Sigmoid colon (tissue), 6 donors: ENCODE measurements at regions not wholly inside any gene's neighbourhood (a gene's known extent, or its start where the extent isn't known, plus 50 kb on each side); places are given as distances from the start of the nearest gene placed in this dataset.

ENCODE experiments used
- DNase-seq: peaks from one replicate; pipeline ENCODE4 v3.0.0-alpha.2; 2019
- H3K27ac ChIP-seq, 4 donors: fragments of 200-600 bp; sonication (generic); one replicate each; pipeline ENCODE4 v1.5.1; 2016 to 2019; ENCODE audit warnings: mild to moderate bottlenecking in 1 of 4
- H3K27me3 ChIP-seq, 3 donors: fragments of 200-600 bp; sonication (generic); one replicate each; pipeline ENCODE4 v1.5.1; 2019; ENCODE audit warnings: mild to moderate bottlenecking in 1 of 3
- H3K36me3 ChIP-seq, 4 donors: fragments of 200-600 bp; sonication (generic); one replicate each; pipeline ENCODE4 v1.5.1; 2016 to 2019
- H3K4me1 ChIP-seq, 4 donors: fragments of 200-600 bp; sonication (generic); one replicate each; pipeline ENCODE4 v1.5.1; 2017 to 2019
- H3K4me3 ChIP-seq, 4 donors: fragments of 200-600 bp; sonication (generic); one replicate each; pipeline ENCODE4 v1.5.1; 2017 to 2019; ENCODE audit warnings: mild to moderate bottlenecking in 2 of 4, moderate library complexity in 1 of 4
- H3K9me3 ChIP-seq, 4 donors: fragments of 200-600 bp in 3 of 4; sonication (generic) in 3 of 4; one replicate each; pipeline versions ENCODE4 v1.5.1 to v1.6.1; 2013 to 2019
- CTCF ChIP-seq, 4 experiments: fragments of 450-650 bp in 3 of 4; fragments of 200-600 bp in 1 of 4; IDR thresholded peaks; one replicate each; pipeline ENCODE4 v1.5.1; 2016 to 2019; ENCODE audit warnings: antibody characterized with exemption in 4 of 4, mild to moderate bottlenecking in 3 of 4, moderate library complexity in 2 of 4
- EP300 ChIP-seq, 4 donors: sonication (generic); formaldehyde crosslinking; IDR thresholded peaks; one replicate each; pipeline ENCODE4 v1.6.1; 2017; ENCODE audit warnings: antibody characterized with exemption in 4 of 4
- POLR2A ChIP-seq, 2 donors: fragments of 450-650 bp; IDR thresholded peaks; one replicate each; pipeline ENCODE4 v1.6.1; 2016; ENCODE audit warnings: antibody characterized with exemption in 2 of 2, mild to moderate bottlenecking in 2 of 2, moderate library complexity in 2 of 2
- POLR2AphosphoS5 ChIP-seq, 4 donors: sonication (generic); formaldehyde crosslinking; IDR thresholded peaks; one replicate each; pipeline ENCODE4 v1.6.1; 2017; ENCODE audit warnings: antibody characterized with exemption in 4 of 4
- WGBS, 2 donors: extraction: QIAGEN DNeasy Blood & Tissue Kit; methylation state at CpG; one replicate each; pipeline ENCODE4 v1.1.7; 2013; 5-methylcytosine and 5-hydroxymethylcytosine counted together
- intact Hi-C: fragments of 100-400 bp; cut with DNase I; formaldehyde crosslinking; loops from one replicate; pipeline ENCODE4 v1.15.1; 2023
- donor health status: healthy with polysubstance abuse.
- donor health status: healthy.

GRCh38 chr10:130250127-130250526 lies 113.9 kb downstream of the GLRX3 start:
- Histone ChIP-seq H3K9me3 (peaks cover 0 to 3% (median 0%) of the 10 kb centered on the region in 4 donors), H3K27me3 (no peaks in the 10 kb centered on the region), H3K4me3 (no peak overlapping the region), H3K36me3 (no peaks in the 10 kb centered on the region), H3K27ac (no peak overlapping the region), H3K4me1 (no peaks in the 10 kb centered on the region)
- DNase-seq = no peak
- WGBS, 2 donors = 70 to 72% methylated on average over 3 of the region's 3 CpGs
- intact Hi-C loops = no loop called here
- no peak for TF ChIP-seq EP300 (IDR thresholded peaks at IDR 0.05)
- TF ChIP-seq POLR2A (IDR thresholded peaks at IDR 0.05) = no peak
- TF ChIP-seq POLR2AphosphoS5 (IDR thresholded peaks at IDR 0.05) = no peak
- no peak for TF ChIP-seq CTCF (IDR thresholded peaks at IDR 0.05)

- H3K4me3 ChIP-seq = no peak overlapping the region
- 74 to 83% methylated on average over 4 of the region's 4 CpGs for WGBS, 2 donors
- TF ChIP-seq POLR2AphosphoS5 (IDR thresholded peaks at IDR 0.05) = no peak
- no peak for TF ChIP-seq EP300 (IDR thresholded peaks at IDR 0.05)
- no peak for TF ChIP-seq POLR2A (IDR thresholded peaks at IDR 0.05)
- TF ChIP-seq CTCF (IDR thresholded peaks at IDR 0.05) = no peak
- H3K4me1 ChIP-seq = no peaks in the 10 kb centered on the region
- DNase-seq = no peak
- intact Hi-C loops = no loop called here
- H3K9me3 ChIP-seq = peaks cover 0 to 3% (median 0%) of the 10 kb centered on the region in 4 donors
- no peaks in the 10 kb centered on the region for H3K36me3 ChIP-seq
- no peak overlapping the region for H3K27ac ChIP-seq
- H3K27me3 ChIP-seq = no peaks in the 10 kb centered on the region
Observed at GRCh38 chr10:130251766-130252165, 115.6 kb downstream of the GLRX3 start.

GRCh38 chr10:130254243-130254642 lies 118.1 kb downstream of the GLRX3 start:
- DNase-seq = no peak
- no peaks in the 10 kb centered on the region for H3K27me3 ChIP-seq
- intact Hi-C loops = no loop called here
- no peak overlapping the region for H3K27ac ChIP-seq
- peaks cover 0 to 3% (median 0%) of the 10 kb centered on the region in 4 donors for H3K9me3 ChIP-seq
- no peaks in the 10 kb centered on the region for H3K36me3 ChIP-seq
- no peak overlapping the region for H3K4me3 ChIP-seq
- no peak for TF ChIP-seq EP300 (IDR thresholded peaks at IDR 0.05)
- no peak for TF ChIP-seq CTCF (IDR thresholded peaks at IDR 0.05)
- TF ChIP-seq POLR2A (IDR thresholded peaks at IDR 0.05) = no peak
- TF ChIP-seq POLR2AphosphoS5 (IDR thresholded peaks at IDR 0.05) = no peak
- 62 to 76% methylated on average over 13 of the region's 13 CpGs for WGBS, 2 donors
- H3K4me1 ChIP-seq = no peaks in the 10 kb centered on the region

- intact Hi-C loops = no loop called here
- 24 to 56% methylated on average over 5 of the region's 5 CpGs for WGBS, 2 donors
- H3K27ac ChIP-seq = no peak overlapping the region
- no peaks in the 10 kb centered on the region for H3K27me3 ChIP-seq
- no peak overlapping the region for H3K4me3 ChIP-seq
- TF ChIP-seq POLR2A (IDR thresholded peaks at IDR 0.05) = no peak
- TF ChIP-seq EP300 (IDR thresholded peaks at IDR 0.05) = no peak
- TF ChIP-seq CTCF (IDR thresholded peaks at IDR 0.05) = no peak
- no peak for TF ChIP-seq POLR2AphosphoS5 (IDR thresholded peaks at IDR 0.05)
- H3K9me3 ChIP-seq = peaks cover 0 to under 1% (median 0%) of the 10 kb centered on the region in 4 donors
- H3K4me1 ChIP-seq = no peaks in the 10 kb centered on the region
- H3K36me3 ChIP-seq = no peaks in the 10 kb centered on the region
- no peak for DNase-seq
Observed at GRCh38 chr10:130254662-130255061, 118.5 kb downstream of the GLRX3 start.

- no peaks in the 10 kb centered on the region for H3K36me3 ChIP-seq
- WGBS, 2 donors = 81 to 87% methylated on average over 5 of the region's 5 CpGs
- H3K4me3 ChIP-seq = no peak overlapping the region
- intact Hi-C loops = no loop called here
- H3K27me3 ChIP-seq = no peaks in the 10 kb centered on the region
- H3K9me3 ChIP-seq = no peaks in the 10 kb centered on the region
- H3K4me1 ChIP-seq = no peaks in the 10 kb centered on the region
- no peak overlapping the region for H3K27ac ChIP-seq
- DNase-seq = no peak
- no peak for TF ChIP-seq EP300 (IDR thresholded peaks at IDR 0.05)
- TF ChIP-seq POLR2A (IDR thresholded peaks at IDR 0.05) = no peak
- TF ChIP-seq CTCF (IDR thresholded peaks at IDR 0.05) = no peak
- TF ChIP-seq POLR2AphosphoS5 (IDR thresholded peaks at IDR 0.05) = no peak
Observed at GRCh38 chr10:130255777-130256176, 119.6 kb downstream of the GLRX3 start.
